AG09309 (cell line): ENCODE measurements at regions not wholly inside any gene's neighbourhood (a gene's known extent, or its start where the extent isn't known, plus 50 kb on each side); places are given as distances from the start of the nearest gene placed in this dataset.

Source experiments
- DNase-seq: peaks from one replicate; pipeline ENCODE4 v3.0.0-alpha.2; 2010; ENCODE audit warnings: low read depth
- H3K4me3 ChIP-seq: 2 replicates; pipeline ENCODE4 v1.5.1; 2011; ENCODE audit warnings: mild to moderate bottlenecking, low read depth, low read length, moderate library complexity; ENCODE audit not compliant: control insufficient read depth
- TF ChIP-seq, protein P1 (sequence below): IDR thresholded peaks from 2 replicates; pipeline ENCODE4 v1.5.1; 2011; ENCODE audit warnings: mild to moderate bottlenecking, low read depth, low read length, inconsistent platforms; ENCODE audit not compliant: insufficient read depth, control insufficient read depth; ENCODE audit errors: missing control alignments

DNA sequence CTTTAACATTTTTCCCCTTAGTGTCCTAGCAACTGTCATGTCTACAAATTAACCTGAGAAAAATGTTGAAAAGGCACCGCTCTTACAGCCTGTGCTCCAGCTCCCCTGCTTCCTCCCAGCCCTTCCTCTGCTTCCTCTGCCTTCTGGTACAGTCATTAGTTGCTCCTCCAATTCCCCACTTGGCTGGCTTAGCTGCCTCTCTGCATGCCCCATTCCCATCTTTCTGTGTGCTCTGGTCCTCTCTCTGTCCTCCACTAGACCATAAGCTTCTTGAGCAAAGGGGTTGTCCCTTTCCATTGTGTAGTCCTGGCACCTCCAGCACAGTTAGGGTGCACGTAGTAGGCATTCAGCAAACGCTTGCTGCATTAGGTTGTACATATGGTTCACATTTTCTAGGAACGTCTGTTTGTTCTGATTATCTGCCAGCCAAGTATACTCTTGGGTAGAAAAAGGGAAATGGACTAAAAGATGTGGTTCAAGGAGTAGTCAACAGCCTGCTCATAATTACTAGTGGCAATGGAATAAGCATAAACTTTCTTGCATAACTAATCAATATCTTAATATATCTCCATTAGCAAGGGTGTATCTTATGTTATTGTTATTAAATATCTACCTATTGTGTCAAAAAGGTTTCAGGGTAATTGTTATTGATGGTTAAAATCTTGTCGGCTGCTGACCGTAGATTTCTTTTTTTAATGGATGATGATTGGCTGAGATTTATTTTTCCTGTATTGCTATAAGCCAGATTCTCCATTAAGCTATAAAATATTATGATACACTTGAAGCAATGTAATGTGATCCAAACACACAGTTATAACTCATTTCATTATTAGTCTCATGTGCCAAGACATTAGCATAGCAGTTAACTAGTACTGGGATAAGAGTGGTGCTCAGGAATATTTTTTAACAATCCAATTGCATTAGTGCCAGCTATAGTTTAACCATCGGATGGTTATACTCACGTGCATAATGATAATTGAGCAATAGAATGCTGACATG is 340.1 kb downstream of the SLC4A3 start:
- TF ChIP-seq, protein P1, sequence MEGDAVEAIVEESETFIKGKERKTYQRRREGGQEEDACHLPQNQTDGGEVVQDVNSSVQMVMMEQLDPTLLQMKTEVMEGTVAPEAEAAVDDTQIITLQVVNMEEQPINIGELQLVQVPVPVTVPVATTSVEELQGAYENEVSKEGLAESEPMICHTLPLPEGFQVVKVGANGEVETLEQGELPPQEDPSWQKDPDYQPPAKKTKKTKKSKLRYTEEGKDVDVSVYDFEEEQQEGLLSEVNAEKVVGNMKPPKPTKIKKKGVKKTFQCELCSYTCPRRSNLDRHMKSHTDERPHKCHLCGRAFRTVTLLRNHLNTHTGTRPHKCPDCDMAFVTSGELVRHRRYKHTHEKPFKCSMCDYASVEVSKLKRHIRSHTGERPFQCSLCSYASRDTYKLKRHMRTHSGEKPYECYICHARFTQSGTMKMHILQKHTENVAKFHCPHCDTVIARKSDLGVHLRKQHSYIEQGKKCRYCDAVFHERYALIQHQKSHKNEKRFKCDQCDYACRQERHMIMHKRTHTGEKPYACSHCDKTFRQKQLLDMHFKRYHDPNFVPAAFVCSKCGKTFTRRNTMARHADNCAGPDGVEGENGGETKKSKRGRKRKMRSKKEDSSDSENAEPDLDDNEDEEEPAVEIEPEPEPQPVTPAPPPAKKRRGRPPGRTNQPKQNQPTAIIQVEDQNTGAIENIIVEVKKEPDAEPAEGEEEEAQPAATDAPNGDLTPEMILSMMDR: no peak
- DNase-seq: no peak
- no peak overlapping the region for H3K4me3 ChIP-seq

DNA sequence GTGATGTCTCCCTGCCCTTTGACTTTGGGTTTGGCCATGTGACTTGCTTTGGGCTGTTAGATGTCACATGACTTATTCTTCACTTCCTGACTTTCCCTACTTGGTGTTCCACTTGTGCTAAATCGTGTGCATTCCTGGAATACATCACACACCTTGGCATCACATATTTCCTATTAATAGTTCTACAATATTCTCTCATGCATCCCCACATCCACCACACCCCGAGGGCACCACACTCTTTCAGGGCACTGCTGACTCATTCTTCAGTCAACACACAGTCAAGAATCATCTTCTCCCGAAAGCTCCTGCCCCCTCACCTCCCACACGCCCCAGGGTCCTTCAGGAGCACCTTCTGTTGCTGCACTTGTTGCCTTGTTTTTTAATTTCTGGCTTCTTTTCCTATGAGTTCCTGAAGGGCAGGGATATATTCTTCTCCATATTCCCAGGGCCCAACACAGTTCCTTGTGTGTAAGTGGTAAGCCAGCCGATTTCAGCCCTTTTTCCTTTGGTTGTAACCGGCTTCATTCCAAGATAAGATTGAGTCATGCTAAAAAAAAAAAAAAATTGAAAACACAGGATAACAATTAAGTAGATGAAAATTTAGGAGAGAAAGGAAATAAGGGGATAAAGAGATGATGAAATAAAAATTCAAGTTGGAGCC is 341.4 kb downstream of the SLC4A3 start:
- TF ChIP-seq, protein P1: no peak
- H3K4me3 ChIP-seq: no peak overlapping the region
- peak; percentile 18 for DNase-seq

DNA sequence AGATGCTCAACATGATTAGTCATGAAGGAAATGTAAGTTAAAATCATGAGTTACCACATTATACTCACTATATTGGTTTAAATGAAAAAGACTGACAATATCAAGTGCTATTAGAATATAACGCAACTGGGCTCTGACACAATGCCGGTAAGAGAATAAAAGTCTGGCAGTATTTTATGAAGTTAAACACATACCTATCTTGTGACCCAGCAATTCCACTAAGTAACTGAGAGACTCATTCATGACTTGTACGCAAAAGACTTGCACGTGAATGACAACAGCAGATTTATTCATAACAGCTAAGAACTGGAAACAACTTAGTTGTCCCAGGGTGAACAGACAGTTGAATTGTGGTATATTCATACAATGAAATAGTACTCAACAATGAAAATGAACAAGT is 342.1 kb downstream of the SLC4A3 start:
- DNase-seq: peak; percentile 90
- TF ChIP-seq, protein P1: no peak
- H3K4me3 ChIP-seq: no peak overlapping the region

DNA sequence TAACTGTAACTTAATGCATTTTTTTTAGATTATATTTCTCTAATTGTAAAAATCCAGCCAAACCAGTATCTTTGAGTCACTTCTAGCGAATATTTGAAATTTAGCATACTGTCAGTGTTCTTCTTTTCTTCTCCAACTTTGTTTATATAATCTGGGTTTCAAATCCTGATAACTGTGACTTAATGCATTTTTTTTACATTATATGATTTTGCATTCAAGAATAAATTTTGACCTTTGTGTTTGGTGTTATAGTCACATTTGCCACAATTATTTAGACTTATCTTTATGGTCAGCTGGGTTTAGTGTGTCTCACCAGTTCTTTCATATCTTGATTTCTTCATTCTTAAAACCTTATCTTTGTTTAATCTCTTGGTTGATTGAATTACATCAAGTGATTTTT is 345.7 kb downstream of the SLC4A3 start:
- DNase-seq: no peak
- no peak overlapping the region for H3K4me3 ChIP-seq
- TF ChIP-seq, protein P1: no peak

DNA sequence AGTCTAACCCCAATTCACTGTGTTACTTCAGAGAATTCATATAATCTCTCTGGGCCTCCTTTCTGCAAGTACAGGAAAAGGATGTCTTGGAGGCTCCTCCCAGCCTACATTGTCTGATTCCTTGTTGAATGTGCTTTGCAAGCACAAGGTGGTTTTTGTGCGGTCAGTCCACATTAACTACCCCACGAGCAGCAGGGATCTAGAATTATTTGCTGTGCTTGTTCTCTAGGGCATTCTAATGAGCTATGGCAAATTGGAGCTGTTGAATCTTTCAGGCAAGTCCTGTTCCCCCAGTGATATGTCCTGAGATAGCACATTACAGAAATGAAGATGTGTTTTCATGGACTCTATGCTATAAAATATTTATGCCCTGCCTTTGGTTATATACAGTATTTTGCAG is 349.4 kb downstream of the SLC4A3 start:
- TF ChIP-seq, protein P1: no peak
- H3K4me3 ChIP-seq: no peak overlapping the region
- no peak for DNase-seq

DNA sequence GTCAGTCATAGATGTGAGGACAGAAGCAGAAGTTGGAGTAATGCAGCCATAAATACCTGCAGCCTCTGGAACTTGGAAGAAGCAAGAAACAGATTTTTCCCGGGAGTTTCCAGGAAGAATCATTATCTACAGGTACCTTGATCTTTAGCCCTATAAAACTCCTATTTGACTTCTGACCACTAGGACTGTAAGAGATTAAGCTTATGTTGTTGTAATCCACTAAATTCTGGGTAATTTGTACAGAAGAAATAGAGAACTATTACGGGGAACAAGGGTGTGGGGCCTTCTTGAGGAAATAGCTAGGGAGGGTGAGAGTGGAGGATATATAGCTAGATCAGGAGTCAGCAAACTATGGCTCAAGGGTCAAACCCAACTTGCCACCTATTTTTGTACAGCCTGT is 353.2 kb downstream of the SLC4A3 start:
- DNase-seq: no peak
- no peak overlapping the region for H3K4me3 ChIP-seq
- TF ChIP-seq, protein P1: no peak
